ENCODE measurements at regions not wholly inside any gene's neighbourhood (a gene's known extent, or its start where the extent isn't known, plus 50 kb on each side); places are given as distances from the start of the nearest gene placed in this dataset.
"Not testable (repeated sequence)": the region's sequence is repeated elsewhere in the genome, so short reads cannot be mapped to it uniquely, and the experiment has no call there.

DNA sequence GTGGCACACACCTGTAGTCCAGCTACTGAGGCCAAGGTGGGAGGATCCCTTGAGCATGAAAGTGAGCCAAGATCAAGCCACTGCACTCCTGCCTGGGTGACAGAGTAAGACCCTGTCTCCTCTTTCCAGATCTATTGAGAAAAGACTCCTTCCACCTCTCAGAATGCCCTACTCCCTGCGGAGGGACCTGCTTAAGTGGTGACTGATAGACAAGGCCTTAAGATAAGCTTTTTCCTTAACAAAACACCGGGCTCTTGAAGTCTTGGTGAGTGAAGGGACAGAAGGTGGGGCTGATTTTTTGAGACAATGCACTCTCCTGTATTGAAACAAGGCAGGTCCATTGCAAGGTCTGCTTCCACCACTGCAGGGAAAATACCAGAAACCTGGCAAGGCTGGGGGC lies 338.4 kb upstream of the FRG2C start:
- DNase-seq: no peak

DNA sequence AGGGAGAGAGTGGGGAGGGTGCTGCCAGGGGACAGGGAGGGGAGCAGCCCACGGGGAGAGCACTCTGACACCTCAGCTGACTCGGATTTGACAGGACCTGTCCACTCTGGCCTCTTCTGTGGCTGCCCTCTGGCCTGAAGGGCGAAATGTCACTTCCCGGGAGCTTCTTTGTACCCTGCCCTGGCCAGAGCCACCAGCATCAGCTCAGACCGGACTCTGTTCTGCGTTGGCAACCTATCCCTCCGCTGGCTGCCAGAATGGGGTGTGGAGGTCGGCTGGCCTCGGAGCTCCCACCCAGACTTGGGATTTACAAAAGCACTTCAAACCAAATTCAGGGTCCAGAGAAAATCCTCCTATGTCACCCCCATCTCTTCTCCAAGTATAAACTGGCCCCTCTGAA lies 336.7 kb upstream of the FRG2C start:
- no peak for DNase-seq

DNA sequence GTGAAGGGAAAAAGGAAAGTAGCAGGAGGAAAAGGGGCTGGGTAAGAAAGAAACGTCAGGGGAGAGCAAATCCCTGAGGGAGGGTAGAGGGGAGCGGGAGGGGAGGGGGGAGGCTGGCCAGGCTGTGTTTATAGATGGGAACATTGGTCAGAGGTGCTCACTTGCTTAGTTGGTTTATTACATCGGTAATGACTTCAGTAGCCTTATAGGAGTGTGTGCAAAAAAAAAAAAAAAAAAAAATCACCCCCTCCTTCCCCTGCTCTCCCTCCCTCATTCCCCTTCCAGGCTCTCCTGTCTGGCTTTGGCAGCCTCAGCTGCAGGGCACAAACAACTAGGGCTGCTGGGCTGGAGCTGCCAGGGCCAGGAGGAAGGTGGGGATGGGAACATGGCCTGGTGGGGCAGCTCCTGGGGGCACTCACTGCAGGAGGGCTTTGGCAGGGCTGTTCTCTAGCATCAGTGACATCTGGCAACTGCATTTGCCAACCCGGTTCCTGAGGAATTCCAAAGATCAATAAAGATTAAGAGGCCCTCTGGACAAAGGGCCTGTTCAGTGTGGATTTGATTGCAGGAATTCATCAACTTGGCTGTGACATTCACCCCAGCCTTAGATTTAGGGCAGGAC lies 334.5 kb upstream of the FRG2C start:
- no peak for DNase-seq

DNA sequence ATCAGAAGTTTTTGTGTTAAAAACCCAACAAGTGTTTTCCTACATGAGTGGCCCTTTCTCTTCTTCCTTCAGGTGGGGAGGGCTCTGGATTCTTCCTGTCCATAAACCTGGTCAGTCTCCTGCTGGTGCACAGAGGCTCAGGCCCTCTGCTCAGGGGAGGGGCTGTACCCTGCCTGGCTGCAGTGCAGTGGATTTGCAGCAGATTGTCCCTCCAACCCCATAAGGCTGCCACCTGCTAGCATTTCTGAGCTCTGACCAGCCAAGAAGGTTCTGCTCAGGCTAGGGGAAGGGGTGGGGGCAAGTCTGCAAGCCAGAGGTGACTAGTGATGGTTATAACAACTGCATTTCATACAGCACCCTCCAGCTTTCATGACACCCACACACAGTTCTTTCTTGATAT lies 333.7 kb upstream of the FRG2C start:
- DNase-seq: not testable (repeated sequence)

DNA sequence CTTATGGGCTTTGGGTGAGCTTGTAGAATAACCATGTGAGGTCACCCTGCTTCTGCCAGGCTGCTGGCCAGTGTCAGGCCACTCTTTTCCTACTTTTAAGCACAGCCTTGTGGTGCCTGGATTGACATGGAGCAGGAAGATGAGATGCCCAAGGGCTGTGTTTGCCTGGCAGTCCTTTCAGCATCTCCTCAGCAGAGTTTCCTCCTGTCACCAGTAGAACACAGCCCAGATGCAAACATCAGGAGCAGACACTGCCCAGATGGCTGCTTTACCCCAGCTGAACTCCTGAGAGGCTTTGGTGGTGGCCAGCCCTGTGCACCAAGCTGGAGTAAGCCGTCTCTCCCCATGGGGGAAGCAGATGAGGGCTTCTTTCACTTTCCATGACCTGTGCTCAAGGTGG lies 332.0 kb upstream of the FRG2C start:
- DNase-seq: not testable (repeated sequence)

DNA sequence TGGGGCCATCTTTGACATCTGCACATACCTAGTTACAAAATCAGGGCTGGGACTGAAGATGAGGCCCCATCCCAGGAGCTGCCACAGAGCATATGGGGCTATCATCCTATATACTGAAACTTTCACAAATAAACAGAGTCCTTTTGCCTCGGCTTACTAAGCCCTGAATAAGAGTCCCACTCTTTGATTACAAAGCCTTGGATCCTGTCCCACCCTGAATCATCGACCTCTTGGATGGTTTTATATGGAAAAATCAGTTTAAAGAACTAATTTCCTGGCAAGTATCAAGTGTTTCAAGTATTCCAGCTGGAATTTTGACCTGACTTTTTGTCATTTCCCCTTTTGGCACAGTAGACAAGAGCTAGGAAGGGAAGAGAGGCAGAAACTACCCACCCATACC lies 331.3 kb upstream of the FRG2C start:
- DNase-seq: no peak

DNA sequence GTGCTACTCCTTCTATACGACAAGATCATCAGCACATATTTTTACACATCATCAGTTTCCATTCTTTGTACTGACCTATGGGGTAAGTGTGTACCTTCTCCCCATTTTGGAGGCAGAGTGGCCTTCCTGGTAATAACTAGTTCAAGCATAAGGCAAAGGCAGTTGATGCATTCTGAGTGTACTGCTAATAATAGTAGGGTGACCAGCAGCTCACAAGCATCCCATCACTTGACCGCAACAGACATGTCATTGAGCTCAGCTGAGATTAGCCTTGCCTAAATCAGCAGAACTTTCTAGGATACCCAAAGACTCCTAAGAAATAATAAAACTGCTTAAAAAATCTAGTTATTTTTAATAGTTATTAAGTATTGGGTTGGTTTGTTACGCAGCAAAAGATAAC lies 329.8 kb upstream of the FRG2C start:
- DNase-seq: no peak

DNA sequence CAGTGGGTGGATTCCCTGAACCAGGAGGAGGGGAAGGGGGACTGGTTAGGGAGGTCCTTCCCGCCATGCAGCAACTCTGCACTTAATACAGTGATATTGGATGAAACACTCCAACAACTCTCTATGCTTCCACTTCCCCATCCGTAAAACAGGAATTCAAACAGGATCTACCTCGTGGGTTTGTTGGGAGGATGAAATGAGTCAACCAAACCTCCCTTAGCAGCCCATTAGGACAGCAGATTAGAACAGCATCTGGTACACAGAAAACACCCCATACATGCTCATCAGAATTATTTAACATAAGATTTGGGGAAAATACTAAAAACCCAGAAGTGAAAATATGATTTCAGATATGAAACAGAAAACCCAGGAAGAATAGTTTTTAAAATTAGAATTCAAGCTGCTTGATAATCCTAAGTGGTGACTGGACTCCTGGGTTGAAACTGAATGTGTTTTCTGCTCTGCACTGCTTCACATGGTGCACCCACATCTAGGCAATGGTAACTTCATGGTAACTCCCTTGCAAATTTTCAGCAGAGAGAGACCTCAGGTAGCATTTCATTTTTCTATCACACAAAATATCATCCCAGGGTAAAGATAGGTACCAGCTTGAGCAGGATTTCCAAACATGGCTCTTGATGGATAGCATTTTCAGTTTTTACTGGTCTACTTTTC lies 326.8 kb upstream of the FRG2C start:
- no peak for DNase-seq

DNA sequence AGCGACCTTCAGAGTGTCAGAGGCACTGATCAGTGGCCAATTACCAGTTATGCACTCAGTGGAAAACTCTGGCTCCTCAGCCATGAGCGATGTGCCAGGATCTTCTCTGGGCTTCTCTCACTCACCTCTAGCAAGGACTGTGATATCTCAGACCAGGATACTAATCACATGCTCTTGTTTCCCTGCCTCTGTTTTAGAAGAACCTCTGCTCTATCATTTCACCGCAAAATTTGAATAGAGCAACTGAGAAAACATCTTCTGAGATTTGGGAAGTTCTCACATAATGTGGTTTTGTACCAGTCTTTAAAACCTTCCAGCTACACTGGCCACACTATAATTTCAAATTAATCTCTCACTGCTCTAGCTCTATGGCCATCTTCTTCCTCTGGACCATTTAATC lies 325.8 kb upstream of the FRG2C start:
- DNase-seq: no peak

DNA sequence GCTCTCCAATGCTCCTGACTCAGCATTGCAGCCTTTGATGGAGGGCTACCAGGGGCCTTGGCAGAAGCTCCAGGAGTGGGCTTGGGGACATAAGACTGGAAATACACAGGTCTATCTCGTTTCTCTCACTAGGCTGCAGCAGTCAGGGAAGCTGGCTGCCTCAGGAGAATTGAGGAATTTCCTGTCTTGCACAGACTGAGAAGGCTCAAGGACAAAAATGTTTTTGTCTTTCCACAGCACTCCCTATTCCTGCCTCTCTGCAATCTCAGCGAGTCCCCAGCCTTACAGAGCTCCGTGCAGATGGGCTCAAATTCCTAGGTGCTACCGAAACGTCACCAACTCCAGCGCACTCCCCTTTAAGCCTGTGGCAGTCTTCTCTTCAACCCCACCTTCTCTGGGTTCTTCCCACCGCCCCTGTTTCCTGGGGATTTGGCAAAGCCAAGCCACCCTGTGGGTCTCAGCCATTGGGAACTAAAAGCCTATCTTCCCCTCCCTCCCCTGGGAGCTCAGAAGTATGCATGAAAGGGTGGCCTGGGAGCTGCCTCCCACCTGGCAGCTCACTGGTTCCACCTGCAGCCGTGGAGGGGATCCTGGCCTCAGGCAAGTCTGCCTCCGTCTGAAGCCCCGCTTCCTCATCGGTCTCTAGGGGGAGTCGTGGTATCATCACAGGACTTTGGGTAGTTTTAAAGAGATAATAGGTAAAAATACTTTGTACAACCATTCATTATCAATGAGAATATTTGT lies 322.6 kb upstream of the FRG2C start:
- DNase-seq: no peak

DNA sequence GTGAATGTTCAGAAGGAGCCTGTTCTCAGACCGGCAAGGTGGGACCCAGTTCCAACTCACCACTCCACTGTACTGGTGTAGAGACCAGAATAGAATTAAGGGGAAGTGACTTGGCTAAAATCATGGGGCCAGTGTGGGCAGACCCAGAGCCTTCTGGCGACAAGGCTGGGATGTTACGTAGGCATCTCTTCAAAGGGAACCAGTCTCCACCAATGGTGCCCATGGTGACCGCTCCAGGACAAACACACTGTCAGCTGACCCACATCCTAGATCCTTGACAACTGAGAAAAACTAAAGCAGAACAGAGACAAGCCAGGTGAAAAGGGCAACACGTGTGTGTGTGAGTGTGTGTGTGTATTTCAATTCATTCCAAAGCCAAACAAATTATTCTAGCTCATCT lies 321.7 kb upstream of the FRG2C start:
- DNase-seq: no peak

DNA sequence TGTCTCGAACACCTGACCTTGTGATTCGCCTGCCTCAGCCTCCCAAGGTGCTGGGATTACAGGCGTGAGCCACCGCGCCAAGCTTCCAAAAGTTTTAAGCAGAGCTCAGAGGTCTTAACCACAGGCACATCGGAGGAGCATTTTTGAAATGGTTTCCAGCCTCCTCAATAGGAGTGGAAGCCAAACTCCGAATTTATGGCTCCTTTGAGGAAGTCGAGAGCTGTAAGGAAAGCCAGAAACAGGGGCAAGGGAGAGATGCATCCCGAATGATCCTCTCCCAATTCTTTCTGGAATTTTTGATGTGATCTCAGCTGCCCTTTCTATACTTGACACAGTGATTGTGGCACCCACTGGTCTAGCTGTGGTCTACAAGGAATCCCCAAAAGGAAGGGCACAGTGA lies 313.6 kb upstream of the FRG2C start:
- not testable (repeated sequence) for DNase-seq

DNA sequence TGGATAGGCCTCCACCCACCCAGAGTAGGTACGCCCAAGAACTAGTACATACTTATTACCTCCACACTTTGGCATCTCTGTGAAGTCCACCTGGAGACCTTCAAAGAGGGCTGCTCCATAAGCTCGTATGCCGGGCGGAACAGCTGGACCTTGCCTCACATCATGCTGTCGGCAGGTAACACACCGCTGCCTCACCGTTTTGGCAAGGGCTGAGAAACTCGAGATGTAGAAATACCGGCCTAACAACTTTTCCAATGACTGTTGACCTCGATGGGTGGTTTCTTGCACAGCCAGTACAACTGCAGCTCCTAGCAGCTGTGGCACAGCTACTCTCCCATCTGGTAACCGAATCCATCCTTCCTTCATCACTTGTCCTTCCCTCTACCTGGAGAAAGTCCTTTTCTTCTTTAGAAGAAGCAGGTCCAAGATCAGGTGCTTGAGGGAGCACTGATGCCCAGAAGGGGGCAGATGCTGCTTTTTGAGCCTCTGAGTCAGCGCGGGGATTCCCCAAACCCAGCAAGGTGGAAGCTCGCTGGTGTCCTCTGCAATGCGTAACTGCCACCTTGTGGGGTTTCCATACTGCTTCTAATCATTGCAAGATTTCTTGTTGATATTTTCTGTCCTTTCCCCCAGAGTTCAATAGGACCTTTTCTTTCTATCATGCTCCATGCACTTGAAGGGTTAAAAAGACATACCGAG lies 301.9 kb upstream of the FRG2C start:
- DNase-seq: not testable (repeated sequence)

DNA sequence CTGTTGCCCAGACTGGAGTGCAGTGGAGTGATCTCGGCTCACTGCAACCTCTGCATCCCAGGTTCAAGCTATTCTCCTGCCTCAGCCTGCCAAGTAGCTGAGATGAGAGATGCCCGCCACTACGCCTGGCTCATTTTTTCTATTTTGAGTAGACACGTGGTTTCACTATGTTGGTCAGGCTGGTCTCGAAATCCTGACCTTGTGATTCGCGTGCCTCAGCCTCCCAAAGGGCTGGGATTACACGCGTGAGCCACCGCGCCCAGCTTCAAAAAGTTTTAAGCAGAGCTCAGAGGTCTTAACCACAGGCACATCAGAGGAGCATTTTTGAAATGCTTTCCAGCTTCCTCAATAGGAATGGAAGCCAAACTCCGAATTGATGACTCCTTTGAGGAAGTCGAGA lies 291.2 kb upstream of the FRG2C start:
- DNase-seq: not testable (repeated sequence)

DNA sequence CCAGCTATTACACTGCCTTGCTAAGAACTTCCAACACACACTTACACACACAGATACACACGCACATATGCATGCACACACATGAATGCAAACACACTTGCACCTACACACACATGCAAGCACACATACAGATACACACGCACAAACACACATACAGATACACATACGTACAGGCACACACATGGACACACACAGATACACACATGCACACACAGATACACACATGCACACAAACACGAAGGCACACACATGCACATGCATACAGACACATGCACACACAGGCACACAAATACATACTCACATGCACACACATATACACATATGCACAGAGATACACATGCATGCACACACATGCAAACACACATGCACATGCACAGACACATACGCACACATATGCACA lies 284.3 kb upstream of the FRG2C start:
- not testable (repeated sequence) for DNase-seq

DNA sequence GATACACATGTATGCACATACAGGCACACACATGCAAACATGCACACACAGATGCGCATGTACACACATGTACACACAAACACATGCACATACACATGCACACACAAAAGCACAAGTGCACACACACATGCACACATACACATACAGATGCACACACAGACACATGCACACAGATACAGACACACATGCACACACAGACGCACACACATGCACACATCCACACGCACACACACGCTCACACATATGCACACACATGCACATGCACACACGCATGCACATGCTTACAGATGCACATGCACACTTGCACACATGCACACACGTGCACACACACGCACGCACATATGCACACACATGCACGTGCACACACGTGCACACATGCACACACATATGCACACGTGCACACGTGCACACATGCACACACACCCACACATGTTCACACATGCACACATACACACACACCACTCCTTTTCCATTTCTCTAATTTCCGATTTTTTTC lies 283.8 kb upstream of the FRG2C start:
- no peak for DNase-seq

DNA sequence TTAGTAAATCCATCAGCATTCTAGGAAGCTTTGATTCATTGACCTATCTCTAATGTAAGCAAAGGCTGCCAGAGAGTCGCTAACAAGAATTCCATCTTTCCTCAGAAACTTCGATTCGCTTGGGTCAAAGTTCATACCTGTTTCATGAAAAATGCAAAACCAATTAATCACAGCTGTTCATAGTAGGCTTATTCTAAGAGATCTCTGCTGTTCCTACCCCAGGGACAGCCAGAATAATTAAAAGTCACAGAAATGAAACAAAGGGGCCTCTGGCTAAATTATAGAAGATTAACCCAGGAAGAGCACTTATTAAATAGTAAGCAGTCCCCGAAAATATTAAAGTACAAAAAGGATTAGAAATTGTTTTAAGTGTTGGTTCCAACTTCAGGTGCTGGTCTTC lies 280.1 kb upstream of the FRG2C start:
- DNase-seq: not testable (repeated sequence)

DNA sequence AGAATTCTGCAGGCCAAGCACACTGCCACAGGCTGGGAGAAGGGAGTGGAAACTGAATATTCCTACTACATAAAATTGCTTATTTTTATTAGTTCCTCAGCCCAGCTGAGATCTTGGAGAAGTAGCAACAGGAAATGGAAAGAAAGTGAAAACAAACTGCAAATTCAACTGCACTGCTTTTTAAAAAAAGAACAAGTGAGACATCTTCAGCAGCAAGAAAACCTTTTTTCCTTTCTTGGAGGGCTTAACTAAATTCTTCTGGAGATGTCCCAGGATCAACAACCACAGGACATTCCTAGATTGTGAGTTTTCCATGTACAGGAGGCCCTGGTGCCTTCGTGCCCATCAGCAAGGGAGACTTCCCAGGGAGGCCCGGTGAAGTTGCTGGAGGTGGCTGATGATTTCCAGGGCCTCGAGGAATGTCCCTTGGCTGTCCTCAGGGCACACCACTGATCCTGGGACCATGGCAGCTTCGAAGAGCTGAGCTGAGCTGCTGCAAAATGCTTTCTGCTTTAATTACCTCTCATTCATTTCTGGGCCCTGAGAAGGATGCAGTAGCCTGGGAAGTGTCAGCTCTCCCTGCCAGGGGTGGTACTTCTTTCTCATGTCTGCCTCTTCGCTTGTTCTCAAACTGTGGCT lies 275.5 kb upstream of the FRG2C start:
- DNase-seq: not testable (repeated sequence)

DNA sequence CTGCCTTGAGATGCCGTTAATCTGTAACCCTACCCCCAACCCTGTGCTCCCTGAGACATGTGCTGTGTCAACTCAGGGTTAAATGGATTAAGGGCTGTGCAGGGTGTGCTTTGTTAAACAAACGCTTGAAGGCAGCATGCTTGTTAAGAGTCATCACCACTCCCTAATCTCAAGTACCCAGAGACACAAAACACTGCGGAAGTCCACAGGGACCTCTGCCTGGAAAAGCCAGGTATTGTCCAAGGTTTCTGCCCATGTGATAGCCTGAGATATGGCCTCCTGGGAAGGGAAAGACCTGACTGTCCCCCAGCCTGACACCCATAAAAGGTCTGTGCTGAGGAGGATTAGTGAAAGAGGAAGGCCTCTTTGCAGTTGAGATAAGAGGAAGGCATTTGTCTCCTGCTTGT lies 270.8 kb upstream of the FRG2C start:
- DNase-seq: not testable (repeated sequence)

DNA sequence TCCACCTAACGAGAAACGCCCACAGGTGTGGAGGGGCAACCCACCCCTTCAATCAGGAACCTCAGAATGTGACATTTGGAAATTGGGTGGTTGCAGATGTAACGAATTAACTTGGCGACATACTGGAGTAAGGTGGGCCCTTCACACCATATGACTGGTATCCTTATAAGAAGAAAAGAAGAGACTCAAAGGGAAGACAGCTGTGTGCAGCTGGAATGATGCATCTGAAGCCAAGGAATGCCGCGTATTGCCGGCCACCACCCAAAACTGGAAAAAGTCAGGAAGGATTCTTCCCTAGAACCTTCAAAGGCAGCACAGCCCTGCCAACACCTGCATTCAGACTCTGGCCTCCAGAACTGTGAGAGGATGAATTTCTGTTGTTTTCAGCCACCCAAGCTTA lies 270.0 kb upstream of the FRG2C start:
- DNase-seq: not testable (repeated sequence)

DNA sequence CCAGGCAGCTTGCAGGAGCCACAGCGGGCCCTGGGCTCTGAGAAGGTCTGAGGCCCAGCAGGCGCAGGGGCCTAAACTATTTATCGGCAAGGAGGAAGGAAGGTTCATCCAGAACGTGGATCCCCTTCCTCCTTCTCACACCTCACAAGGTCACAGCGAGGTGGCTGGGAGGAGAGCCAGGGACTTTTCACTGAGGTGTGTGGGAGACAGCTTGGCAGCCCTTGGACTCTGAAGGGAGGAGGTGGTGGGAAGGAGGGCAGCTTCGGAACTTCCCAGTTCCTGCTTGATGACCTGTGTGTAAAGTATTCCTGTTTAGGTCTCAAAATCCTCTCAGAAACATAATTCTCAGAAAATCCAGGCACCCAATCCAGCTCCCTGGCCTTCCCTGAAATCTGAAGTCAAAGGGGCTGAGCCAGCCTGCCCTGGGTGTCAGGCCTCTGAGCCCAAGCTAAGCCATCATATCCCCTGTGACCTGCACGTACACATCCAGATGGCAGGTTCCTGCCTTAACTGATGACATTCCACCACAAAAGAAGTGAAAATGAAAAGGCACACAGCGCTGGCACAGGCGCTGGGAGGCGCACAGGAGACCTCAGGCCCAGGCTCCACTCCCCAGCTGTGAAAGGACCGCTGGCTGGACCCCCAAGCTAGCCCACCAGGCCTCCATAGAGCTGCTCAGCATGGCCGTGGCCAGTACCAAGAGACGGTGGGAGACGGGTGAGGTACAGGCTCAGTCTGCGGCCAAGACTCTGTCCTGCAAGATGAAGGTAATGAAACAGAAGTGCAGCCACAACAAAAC lies 269.4 kb upstream of the FRG2C start:
- DNase-seq: not testable (repeated sequence)
